AG04449 (cell line): ENCODE measurements at regions not wholly inside any gene's neighbourhood (a gene's known extent, or its start where the extent isn't known, plus 50 kb on each side); places are given as distances from the start of the nearest gene placed in this dataset.

Experiments
- CTCF ChIA-PET: fragments of 350-600 bp; formaldehyde crosslinking; extraction: SDS; loops from one replicate; lab custom pipeline; 2021; ENCODE audit warnings: antibody characterized with exemption; lab: Yijun Ruan, JAX
- POLR2A ChIA-PET: fragments of 400-600, 350-600 bp; formaldehyde crosslinking; extraction: SDS; loops from one replicate; lab custom pipeline; 2020; ENCODE audit warnings: antibody characterized with exemption, inconsistent platforms; lab: Yijun Ruan, JAX
- DNase-seq: peaks from one replicate; pipeline ENCODE4 v3.0.0-alpha.2; 2010; ENCODE audit warnings: low read depth, low spot score
- H3K4me3 ChIP-seq: 2 replicates; pipeline ENCODE4 v1.5.1; 2011; ENCODE audit warnings: low read depth, mild to moderate bottlenecking, control low read depth, low read length
- CTCF ChIP-seq: IDR thresholded peaks from one replicate; pipeline ENCODE4 v1.5.1; 2011; ENCODE audit warnings: mild to moderate bottlenecking, moderate library complexity, low read length, control low read depth, inconsistent platforms; ENCODE audit not compliant: insufficient read depth; ENCODE audit errors: missing control alignments

GRCh38 chr9:79395228-79395627 is 176.5 kb upstream of the TLE4 start:
- no peak for TF ChIP-seq CTCF
- ChIA-PET CTCF (no interaction called here), POLR2A (no interaction called here)
- no peak for DNase-seq
- no peak overlapping the region for H3K4me3 ChIP-seq

- H3K4me3 ChIP-seq = no peak overlapping the region
- POLR2A ChIA-PET = no interaction called here
- no peak for DNase-seq
- CTCF ChIA-PET = no interaction called here
- no peak for TF ChIP-seq CTCF
Observed at GRCh38 chr9:79395755-79396154, 176.0 kb upstream of the TLE4 start.

- H3K4me3 ChIP-seq = no peak overlapping the region
- POLR2A ChIA-PET = no interaction called here
- no peak for DNase-seq
- CTCF ChIA-PET = no interaction called here
- no peak for TF ChIP-seq CTCF
Observed at GRCh38 chr9:79396168-79396567, 175.6 kb upstream of the TLE4 start.

GRCh38 chr9:79403495-79403894 is 168.3 kb upstream of the TLE4 start:
- no peak for DNase-seq
- POLR2A ChIA-PET = no interaction called here
- CTCF ChIA-PET = interaction anchor here (1.1 kb wide), 1 partner anchor 274 kb away, joined by 3 read pairs; no protein-coding TSS in a partner anchor
- no peak for TF ChIP-seq CTCF
- H3K4me3 ChIP-seq = no peak overlapping the region

- CTCF ChIA-PET = no interaction called here
- TF ChIP-seq CTCF = no peak
- POLR2A ChIA-PET = interaction anchor here (1.0 kb wide), 1 partner anchor 163 kb away, joined by 3 read pairs; the partner anchor contains the start of gene TLE4
- H3K4me3 ChIP-seq = no peak overlapping the region
- DNase-seq = no peak
Observed at GRCh38 chr9:79408200-79408599, 163.6 kb upstream of the TLE4 start.

- H3K4me3 ChIP-seq = no peak overlapping the region
- DNase-seq = peak; percentile 57
- no peak for TF ChIP-seq CTCF
- POLR2A ChIA-PET = interaction anchor here (1.0 kb wide), 1 partner anchor 163 kb away, joined by 3 read pairs; the partner anchor contains the start of gene TLE4
- CTCF ChIA-PET = no interaction called here
Observed at GRCh38 chr9:79408617-79409016, 163.1 kb upstream of the TLE4 start.
